Spinal cord (tissue), 9 donors: ENCODE measurements at regions not wholly inside any gene's neighbourhood (a gene's known extent, or its start where the extent isn't known, plus 50 kb on each side); places are given as distances from the start of the nearest gene placed in this dataset.
A peak's percentile ranks its signal among the peaks of the same experiment; 100 is the strongest.
"Not testable (repeated sequence)": the region's sequence is repeated elsewhere in the genome, so short reads cannot be mapped to it uniquely, and the experiment has no call there.

Experiments used
- DNase-seq, 6 donors: peaks; one replicate each; pipeline versions ENCODE4 v3.0.0 to v3.0.0-alpha.2; 2013 to 2015; ENCODE audit warnings: low spot score in 6 of 6, low read depth in 4 of 6
- H3K27ac ChIP-seq: one replicate; pipeline ENCODE4 v1.5.1; 2013; ENCODE audit warnings: low read depth, low read length, control low read depth
- H3K27me3 ChIP-seq: one replicate; pipeline ENCODE4 v1.6.1; 2013; ENCODE audit warnings: low read length; ENCODE audit not compliant: control insufficient read depth, insufficient read depth
- H3K36me3 ChIP-seq: one replicate; pipeline ENCODE4 v1.6.1; 2013; ENCODE audit warnings: low read length; ENCODE audit not compliant: control insufficient read depth, insufficient read depth
- H3K4me1 ChIP-seq: one replicate; pipeline ENCODE4 v1.6.1; 2013; ENCODE audit warnings: low read length; ENCODE audit not compliant: control insufficient read depth, insufficient read depth
- H3K4me3 ChIP-seq: one replicate; pipeline ENCODE4 v1.5.1; 2013; ENCODE audit warnings: low read depth, low read length, control low read depth
- H3K9me3 ChIP-seq: one replicate; pipeline ENCODE4 v1.6.1; 2013; ENCODE audit warnings: low read length; ENCODE audit not compliant: control insufficient read depth, insufficient read depth
- WGBS: methylation state at CpG from one replicate; pipeline ENCODE4 v1.1.5; 2013; ENCODE audit warnings: missing lambda C conversion rate; ENCODE audit not compliant: insufficient coverage; 5-methylcytosine and 5-hydroxymethylcytosine counted together
- donor health status: healthy.

- not testable (repeated sequence) for H3K4me3 ChIP-seq, H3K27me3 ChIP-seq, H3K9me3 ChIP-seq, H3K4me1 ChIP-seq, H3K36me3 ChIP-seq, DNase-seq, H3K27ac ChIP-seq
- WGBS = no CpG with 5 or more reads among the region's 3 CpGs
Measured at GRCh38 chr5:163874912-163875311, 369.5 kb downstream of the MAT2B start.

DNA sequence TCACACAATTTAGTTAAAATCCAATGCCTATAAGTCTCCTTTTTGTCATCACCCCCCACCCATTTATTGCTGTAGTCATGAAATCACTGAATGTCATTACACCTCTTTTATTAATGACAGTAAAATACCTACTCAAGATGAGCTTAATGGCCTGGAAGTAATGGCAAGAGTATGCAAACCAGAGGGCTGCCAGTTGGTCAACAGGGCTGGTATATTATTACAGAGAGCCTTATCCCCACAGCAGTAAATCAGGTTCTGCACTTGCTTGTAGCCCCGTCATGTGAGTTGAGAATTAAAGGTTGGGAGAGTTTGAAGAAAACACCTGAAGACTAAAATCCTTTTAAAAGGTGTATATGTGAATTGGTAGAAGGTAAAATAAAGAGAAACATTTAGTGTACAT, 372.4 kb downstream of the MAT2B start:
- no CpG with 5 or more reads among the region's 1 CpG for whole genome bisulfite sequencing
- Histone ChIP-seq H3K4me1 (no peaks in the 10 kb centered on the region), H3K27me3 (no peaks in the 10 kb centered on the region), H3K36me3 (no peaks in the 10 kb centered on the region), H3K9me3 (no peaks in the 10 kb centered on the region), H3K27ac (no peak overlapping the region), H3K4me3 (no peak overlapping the region)
- no peak for DNase-seq

GRCh38 chr5:163878490-163878889, 373.1 kb downstream of the MAT2B start:
- no peaks in the 10 kb centered on the region for H3K4me1 ChIP-seq
- H3K4me3 ChIP-seq = no peak overlapping the region
- WGBS = no CpG with 5 or more reads among the region's 1 CpG
- no peaks in the 10 kb centered on the region for H3K27me3 ChIP-seq
- no peaks in the 10 kb centered on the region for H3K9me3 ChIP-seq
- DNase-seq = no peak
- H3K27ac ChIP-seq = no peak overlapping the region
- no peaks in the 10 kb centered on the region for H3K36me3 ChIP-seq

GRCh38 chr5:163880302-163880701, 374.9 kb downstream of the MAT2B start:
- Histone ChIP-seq H3K4me3 (no peak overlapping the region), H3K27ac (no peak overlapping the region), H3K9me3 (no peaks in the 10 kb centered on the region), H3K36me3 (no peaks in the 10 kb centered on the region), H3K4me1 (no peaks in the 10 kb centered on the region), H3K27me3 (no peaks in the 10 kb centered on the region)
- WGBS = no CpG with 5 or more reads among the region's 2 CpGs
- no peak for DNase-seq

- no peaks in the 10 kb centered on the region for H3K27me3 ChIP-seq
- H3K9me3 ChIP-seq = no peaks in the 10 kb centered on the region
- H3K4me1 ChIP-seq = no peaks in the 10 kb centered on the region
- no peaks in the 10 kb centered on the region for H3K36me3 ChIP-seq
- no peak overlapping the region for H3K4me3 ChIP-seq
- peak in 1 of 6 donors; percentile 29 for DNase-seq
- WGBS = no CpG with 5 or more reads among the region's 2 CpGs
- H3K27ac ChIP-seq = no peak overlapping the region
Measured at GRCh38 chr5:163885117-163885516, 379.7 kb downstream of the MAT2B start.

DNA sequence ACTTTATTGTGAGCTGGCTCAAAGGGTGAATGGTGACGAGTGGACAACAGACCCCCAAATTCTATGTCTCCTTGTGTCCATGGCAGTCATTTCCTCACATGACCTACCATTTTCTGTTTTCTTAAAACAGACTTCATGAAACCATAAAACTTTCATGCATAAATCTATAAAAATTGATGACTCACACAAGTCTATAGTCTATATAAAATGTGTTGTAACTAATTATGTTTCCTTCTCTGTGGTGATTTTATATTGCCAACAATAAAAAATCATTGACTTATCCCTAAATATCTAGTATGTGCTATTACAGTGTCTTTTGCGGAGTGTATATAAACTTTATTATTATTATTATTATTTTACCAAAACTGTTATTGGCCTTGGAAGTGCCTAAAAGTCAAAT, 382.4 kb downstream of the MAT2B start:
- no peaks in the 10 kb centered on the region for H3K4me1 ChIP-seq
- H3K36me3 ChIP-seq = no peaks in the 10 kb centered on the region
- WGBS = 80% methylated on average over 1 of the region's 2 CpGs
- H3K27ac ChIP-seq = no peak overlapping the region
- H3K27me3 ChIP-seq = no peaks in the 10 kb centered on the region
- DNase-seq = no peak
- H3K9me3 ChIP-seq = no peaks in the 10 kb centered on the region
- H3K4me3 ChIP-seq = no peak overlapping the region

GRCh38 chr5:163888366-163888765, 382.9 kb downstream of the MAT2B start:
- Histone ChIP-seq H3K36me3 (no peaks in the 10 kb centered on the region), H3K4me3 (no peak overlapping the region), H3K9me3 (no peaks in the 10 kb centered on the region), H3K27me3 (no peaks in the 10 kb centered on the region), H3K4me1 (no peaks in the 10 kb centered on the region), H3K27ac (no peak overlapping the region)
- 87% methylated on average over 4 of the region's 4 CpGs for WGBS
- DNase-seq = no peak

- no peaks in the 10 kb centered on the region for H3K4me1 ChIP-seq
- DNase-seq = no peak
- H3K36me3 ChIP-seq = no peaks in the 10 kb centered on the region
- H3K9me3 ChIP-seq = no peaks in the 10 kb centered on the region
- H3K4me3 ChIP-seq = no peak overlapping the region
- no peaks in the 10 kb centered on the region for H3K27me3 ChIP-seq
- no peak overlapping the region for H3K27ac ChIP-seq
Measured at GRCh38 chr5:163889369-163889768, 383.9 kb downstream of the MAT2B start.

DNA sequence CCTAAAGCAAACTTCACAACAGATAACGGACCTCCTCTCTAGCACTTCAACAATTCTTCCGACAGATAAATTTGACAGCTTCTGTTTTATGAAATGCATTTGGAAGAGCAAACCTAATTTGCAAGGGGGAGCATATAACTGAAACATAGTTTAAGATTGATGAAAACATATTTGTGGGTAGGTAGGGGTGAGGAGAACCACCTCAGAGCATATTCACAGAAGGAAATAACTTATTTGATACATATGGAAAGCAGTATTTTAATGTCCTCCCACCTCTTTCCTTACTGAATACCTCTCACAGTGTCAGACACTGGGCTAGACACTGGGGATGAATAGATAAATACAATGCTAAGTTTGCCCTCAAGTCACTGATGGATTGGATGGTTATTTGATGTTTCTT, 384.8 kb downstream of the MAT2B start:
- H3K4me3 ChIP-seq = no peak overlapping the region
- no CpG with 5 or more reads among the region's 2 CpGs for WGBS
- H3K4me1 ChIP-seq = no peaks in the 10 kb centered on the region
- no peaks in the 10 kb centered on the region for H3K9me3 ChIP-seq
- DNase-seq = no peak
- H3K27ac ChIP-seq = no peak overlapping the region
- H3K36me3 ChIP-seq = no peaks in the 10 kb centered on the region
- no peaks in the 10 kb centered on the region for H3K27me3 ChIP-seq

GRCh38 chr5:163893281-163893680, 387.9 kb downstream of the MAT2B start:
- no peak for DNase-seq
- no peak overlapping the region for H3K4me3 ChIP-seq
- no peaks in the 10 kb centered on the region for H3K36me3 ChIP-seq
- H3K4me1 ChIP-seq = no peaks in the 10 kb centered on the region
- H3K27ac ChIP-seq = no peak overlapping the region
- no CpG with 5 or more reads among the region's 2 CpGs for WGBS
- no peaks in the 10 kb centered on the region for H3K27me3 ChIP-seq
- H3K9me3 ChIP-seq = no peaks in the 10 kb centered on the region

GRCh38 chr5:163894645-163895044, 389.2 kb downstream of the MAT2B start:
- H3K9me3 ChIP-seq = no peaks in the 10 kb centered on the region
- no peak overlapping the region for H3K4me3 ChIP-seq
- no peaks in the 10 kb centered on the region for H3K27me3 ChIP-seq
- H3K4me1 ChIP-seq = no peaks in the 10 kb centered on the region
- H3K36me3 ChIP-seq = no peaks in the 10 kb centered on the region
- DNase-seq = no peak
- H3K27ac ChIP-seq = no peak overlapping the region
